Neural cell (in vitro differentiated cells): ENCODE measurements at regions not wholly inside any gene's neighbourhood (a gene's known extent, or its start where the extent isn't known, plus 50 kb on each side); places are given as distances from the start of the nearest gene placed in this dataset.

Source experiments
- small RNA-seq, 3 experiments: library from RNA; depleted of rRNA; stranded (forward); fragments of <200 nt; gene quantifications; one replicate each; pipeline ENCODE3, GENCODE V24; 2012

Small RNA genes lying in the stretch of these regions (small RNA-seq; reads per million reads assigned to genes)
- gene AL365265.1, result 0 reads per million in 3 experiments
